ENCODE measurements at regions not wholly inside any gene's neighbourhood (a gene's known extent, or its start where the extent isn't known, plus 50 kb on each side); places are given as distances from the start of the nearest gene placed in this dataset.

DNA sequence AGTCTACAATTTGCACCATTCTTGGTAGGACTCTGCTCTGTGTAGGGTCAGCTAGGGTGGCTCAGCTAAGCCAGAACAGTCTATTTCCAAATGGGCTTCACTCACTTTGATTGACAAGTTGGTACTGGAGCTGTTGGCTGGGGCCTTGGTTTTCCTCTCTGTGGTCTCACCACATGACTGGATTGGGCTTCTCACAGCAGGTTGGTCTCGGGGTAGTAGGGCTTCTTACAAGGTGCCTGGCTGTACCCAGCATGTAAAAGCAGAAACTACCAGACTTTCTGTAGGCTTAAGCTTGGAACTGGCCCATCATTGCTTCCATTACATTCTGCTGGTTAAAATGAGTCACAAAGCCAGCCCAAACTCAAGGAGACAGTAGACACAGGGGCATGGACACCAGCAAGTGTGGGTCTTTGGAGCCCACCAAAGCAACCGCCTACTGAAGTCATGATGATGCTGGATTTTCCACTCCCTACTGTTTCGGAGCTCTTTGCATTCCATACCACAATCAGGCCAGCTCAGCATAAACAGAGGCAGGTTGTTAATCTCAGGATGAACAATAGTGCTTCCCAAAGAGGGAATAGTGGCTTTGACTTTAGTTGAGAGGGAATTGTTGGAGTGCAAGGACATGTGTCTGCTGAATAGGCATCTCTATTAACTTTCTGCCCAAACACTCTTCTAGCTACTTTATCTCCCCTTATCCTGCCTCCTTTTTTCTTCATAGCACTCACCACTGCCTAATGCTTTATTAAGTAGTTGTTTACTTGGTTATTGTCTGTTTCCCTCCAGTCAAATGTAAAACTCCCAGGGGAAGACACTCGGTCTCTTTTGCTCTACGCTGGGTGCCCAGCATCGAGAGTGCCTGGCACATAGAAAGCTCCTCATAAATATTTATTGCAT is 78.0 kb upstream of the RARB start:
- Histone ChIP-seq H3K4me1 (no peaks in the 10 kb centered on the region), H3K27me3 (no peaks in the 10 kb centered on the region), H3K27ac (no peak overlapping the region), H3K4me3 (no peak overlapping the region), H3K36me3 (no peaks in the 10 kb centered on the region), H3K9me3 (no peaks in the 10 kb centered on the region)
- DNase-seq (no peak), ATAC-seq (no peak)
- intact Hi-C loops (cut with DNase I) = no loop called here
- TF ChIP-seq, protein P1, sequence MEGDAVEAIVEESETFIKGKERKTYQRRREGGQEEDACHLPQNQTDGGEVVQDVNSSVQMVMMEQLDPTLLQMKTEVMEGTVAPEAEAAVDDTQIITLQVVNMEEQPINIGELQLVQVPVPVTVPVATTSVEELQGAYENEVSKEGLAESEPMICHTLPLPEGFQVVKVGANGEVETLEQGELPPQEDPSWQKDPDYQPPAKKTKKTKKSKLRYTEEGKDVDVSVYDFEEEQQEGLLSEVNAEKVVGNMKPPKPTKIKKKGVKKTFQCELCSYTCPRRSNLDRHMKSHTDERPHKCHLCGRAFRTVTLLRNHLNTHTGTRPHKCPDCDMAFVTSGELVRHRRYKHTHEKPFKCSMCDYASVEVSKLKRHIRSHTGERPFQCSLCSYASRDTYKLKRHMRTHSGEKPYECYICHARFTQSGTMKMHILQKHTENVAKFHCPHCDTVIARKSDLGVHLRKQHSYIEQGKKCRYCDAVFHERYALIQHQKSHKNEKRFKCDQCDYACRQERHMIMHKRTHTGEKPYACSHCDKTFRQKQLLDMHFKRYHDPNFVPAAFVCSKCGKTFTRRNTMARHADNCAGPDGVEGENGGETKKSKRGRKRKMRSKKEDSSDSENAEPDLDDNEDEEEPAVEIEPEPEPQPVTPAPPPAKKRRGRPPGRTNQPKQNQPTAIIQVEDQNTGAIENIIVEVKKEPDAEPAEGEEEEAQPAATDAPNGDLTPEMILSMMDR (IDR thresholded peaks at IDR 0.05) = no peak
- no peak for TF ChIP-seq POLR2A (IDR thresholded peaks at IDR 0.05)
- WGBS (ENCODE audit: insufficient coverage, low coverage, low lambda C conversion rate, missing lambda C conversion rate) = 82% methylated on average over 4 of the region's 6 CpGs

DNA sequence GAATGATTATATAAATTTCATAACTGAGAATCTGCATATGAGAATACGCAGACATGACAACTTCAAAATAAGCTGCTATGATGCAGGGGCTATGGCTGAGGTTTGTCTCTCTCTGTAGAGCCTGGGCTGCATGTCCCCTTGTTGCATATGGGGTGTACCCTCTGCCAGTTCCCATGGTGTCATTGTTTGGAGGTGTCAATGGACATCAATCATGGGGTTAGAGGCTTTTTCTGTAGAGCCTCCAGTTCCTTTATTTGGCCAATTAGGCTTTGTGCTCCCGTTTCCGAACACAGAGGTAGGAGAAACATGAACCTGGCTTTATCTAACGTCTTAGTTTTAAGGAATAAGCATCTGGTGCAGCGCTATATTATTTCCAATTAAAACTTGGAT is 77.3 kb upstream of the RARB start:
- no peaks in the 10 kb centered on the region for H3K9me3 ChIP-seq
- no peaks in the 10 kb centered on the region for H3K36me3 ChIP-seq
- TF ChIP-seq POLR2A (IDR thresholded peaks at IDR 0.05) = no peak
- TF ChIP-seq, protein P1 (IDR thresholded peaks at IDR 0.05) = no peak
- ATAC-seq (no peak), DNase-seq (no peak)
- H3K4me1 ChIP-seq = no peaks in the 10 kb centered on the region
- H3K4me3 ChIP-seq = no peak overlapping the region
- 65% methylated on average over 5 of the region's 5 CpGs for WGBS (ENCODE audit: insufficient coverage, low coverage, low lambda C conversion rate, missing lambda C conversion rate)
- no peaks in the 10 kb centered on the region for H3K27me3 ChIP-seq
- no peak overlapping the region for H3K27ac ChIP-seq
- intact Hi-C loops (cut with DNase I) = no loop called here

- no peaks in the 10 kb centered on the region for H3K36me3 ChIP-seq
- intact Hi-C loops (cut with DNase I) = no loop called here
- no peaks in the 10 kb centered on the region for H3K4me1 ChIP-seq
- no peaks in the 10 kb centered on the region for H3K27me3 ChIP-seq
- no peak for ATAC-seq
- 53% methylated on average over 3 of the region's 3 CpGs for WGBS (ENCODE audit: insufficient coverage, low coverage, low lambda C conversion rate, missing lambda C conversion rate)
- TF ChIP-seq, protein P1 (IDR thresholded peaks at IDR 0.05) = no peak
- TF ChIP-seq POLR2A (IDR thresholded peaks at IDR 0.05) = no peak
- DNase-seq = no peak
- H3K27ac ChIP-seq = no peak overlapping the region
- no peaks in the 10 kb centered on the region for H3K9me3 ChIP-seq
- H3K4me3 ChIP-seq = no peak overlapping the region
Measured at GRCh38 chr3:25354071-25354470, 74.0 kb upstream of the RARB start.

DNA sequence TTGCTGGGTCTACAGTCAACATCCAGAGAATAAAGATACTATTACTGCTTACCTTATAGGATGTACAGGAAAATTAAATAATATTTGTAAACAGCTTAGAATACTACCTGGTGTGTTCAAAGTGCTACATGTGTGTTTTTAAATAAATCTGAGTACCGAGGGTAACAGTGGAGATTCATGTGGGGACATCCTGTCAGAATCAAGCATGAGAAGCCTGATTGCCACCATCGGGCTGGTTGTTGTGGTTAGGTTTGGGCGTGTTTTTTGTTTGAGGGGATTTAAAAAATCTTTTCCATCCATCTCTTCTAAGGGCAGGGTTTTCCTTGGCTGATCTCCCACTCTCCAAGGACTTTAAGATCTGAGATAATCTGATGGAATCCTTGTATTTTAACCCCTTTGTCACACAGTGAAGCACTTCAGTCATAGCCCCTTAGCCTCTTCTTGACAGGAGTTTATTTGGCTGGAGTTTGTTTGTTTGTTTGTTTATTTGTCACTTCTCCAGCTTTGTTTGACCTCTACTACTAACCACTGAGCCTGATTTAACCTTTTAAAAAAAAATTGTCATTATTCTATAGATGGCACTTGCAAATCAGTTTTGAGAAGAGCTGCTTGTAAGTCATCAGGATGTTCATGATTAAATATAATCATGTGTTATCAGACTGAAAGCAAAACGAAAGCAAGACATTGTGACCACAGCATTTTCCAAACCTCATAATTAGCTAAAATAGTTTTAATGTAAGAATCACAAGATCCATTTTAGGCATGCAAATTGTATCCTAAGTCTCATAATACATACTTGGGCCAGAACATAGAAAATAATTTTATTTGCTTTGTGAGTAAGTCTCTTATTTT is 72.8 kb upstream of the RARB start:
- Histone ChIP-seq H3K9me3 (no peaks in the 10 kb centered on the region), H3K4me1 (no peaks in the 10 kb centered on the region), H3K27me3 (no peaks in the 10 kb centered on the region), H3K4me3 (no peak overlapping the region), H3K27ac (no peak overlapping the region), H3K36me3 (no peaks in the 10 kb centered on the region)
- TF ChIP-seq, protein P1 (IDR thresholded peaks at IDR 0.05) = no peak
- no peak for TF ChIP-seq POLR2A (IDR thresholded peaks at IDR 0.05)
- intact Hi-C loops (cut with DNase I) = no loop called here
- WGBS (ENCODE audit: insufficient coverage, low coverage, low lambda C conversion rate, missing lambda C conversion rate) = 42% methylated on average over 4 of the region's 4 CpGs
- no peak for ATAC-seq
- DNase-seq = no peak

Measured in right lobe of liver (tissue), 6 donors.